Medulla oblongata (tissue), 1 donor: ENCODE measurements at regions not wholly inside any gene's neighbourhood (a gene's known extent, or its start where the extent isn't known, plus 50 kb on each side); places are given as distances from the start of the nearest gene placed in this dataset.
"Not testable (repeated sequence)": the region's sequence is repeated elsewhere in the genome, so short reads cannot be mapped to it uniquely, and the experiment has no call there.

ENCODE experiments used
- DNase-seq: peaks from one replicate; pipeline ENCODE4 v3.0.0-alpha.2; 2015; ENCODE audit errors: extremely low spot score

DNA sequence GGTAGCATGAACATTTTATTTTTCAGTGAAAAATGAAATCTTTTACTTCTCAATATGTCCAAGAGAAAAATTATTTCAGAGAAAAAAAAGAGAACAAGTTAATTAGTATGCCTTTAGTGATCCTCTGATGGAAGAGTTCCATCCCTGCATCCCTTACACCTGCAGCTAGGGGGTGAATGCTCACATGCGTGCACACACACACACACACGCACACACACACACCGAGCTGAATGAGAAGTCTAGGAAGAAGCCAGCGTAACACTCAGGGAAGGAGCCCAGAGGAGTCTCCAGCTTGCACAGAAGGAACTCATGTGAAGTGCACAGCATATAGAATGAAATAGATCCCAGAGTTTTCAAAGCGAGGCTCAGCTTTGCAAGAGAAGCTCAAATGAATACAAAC, 510.5 kb downstream of the IRS2 start:
- no peak for DNase-seq

DNA sequence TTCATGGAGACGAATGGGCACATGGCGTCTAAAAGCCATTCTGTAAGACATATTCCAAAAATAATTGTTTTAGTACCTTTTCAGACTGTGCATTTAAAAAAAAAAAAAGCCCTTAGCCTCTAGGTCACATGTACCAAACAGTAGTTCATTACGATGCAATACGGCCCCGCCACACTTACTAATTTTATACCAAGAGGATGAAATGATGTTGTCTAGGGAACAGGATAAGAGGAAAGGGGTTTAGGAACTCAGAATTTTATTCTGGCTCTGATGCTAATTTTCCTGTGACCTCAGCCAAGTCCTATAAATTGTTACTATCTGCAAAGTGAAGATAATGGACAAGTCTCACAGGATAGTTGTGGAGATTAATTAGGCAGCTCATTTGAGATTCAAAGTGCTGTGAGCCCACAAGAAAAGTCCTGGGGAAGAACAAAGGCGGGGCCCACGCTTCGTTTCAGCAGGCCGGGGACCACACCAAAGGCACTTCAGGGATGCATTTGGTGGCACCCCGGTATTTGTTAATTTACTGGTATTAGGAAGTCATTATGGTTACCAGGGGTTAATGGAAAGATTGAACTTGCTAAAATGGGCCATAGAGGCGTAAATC, 511.1 kb downstream of the IRS2 start:
- DNase-seq: no peak

DNA sequence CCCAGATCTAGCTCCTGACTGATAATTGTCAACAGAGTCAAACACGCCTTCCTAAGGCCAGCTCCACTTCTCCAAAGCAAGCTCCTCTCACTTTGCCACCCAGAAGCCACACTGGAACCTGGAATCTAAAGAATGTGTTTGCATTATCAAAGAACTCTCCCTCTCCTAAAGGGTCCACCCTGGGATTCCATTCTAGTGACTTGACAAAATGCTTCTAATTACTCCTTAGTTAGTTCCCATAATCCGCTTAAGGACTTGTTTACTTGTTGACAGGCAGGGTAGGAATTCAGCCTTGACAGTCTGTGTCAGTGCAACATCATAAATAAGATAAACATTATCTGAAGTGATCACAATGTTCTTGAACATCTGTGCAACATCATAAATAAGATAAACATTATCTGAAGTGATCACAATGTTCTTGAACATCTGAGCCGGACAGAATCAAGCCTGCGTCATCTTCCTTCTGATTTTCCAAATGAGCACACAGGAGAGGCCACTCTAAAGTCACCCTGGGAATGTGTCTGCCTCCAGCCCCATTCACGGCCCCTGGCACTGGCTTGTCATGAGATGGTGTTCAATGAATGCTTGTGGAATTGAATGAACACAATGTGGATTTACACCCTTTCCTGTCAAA, 512.1 kb downstream of the IRS2 start:
- DNase-seq: no peak

DNA sequence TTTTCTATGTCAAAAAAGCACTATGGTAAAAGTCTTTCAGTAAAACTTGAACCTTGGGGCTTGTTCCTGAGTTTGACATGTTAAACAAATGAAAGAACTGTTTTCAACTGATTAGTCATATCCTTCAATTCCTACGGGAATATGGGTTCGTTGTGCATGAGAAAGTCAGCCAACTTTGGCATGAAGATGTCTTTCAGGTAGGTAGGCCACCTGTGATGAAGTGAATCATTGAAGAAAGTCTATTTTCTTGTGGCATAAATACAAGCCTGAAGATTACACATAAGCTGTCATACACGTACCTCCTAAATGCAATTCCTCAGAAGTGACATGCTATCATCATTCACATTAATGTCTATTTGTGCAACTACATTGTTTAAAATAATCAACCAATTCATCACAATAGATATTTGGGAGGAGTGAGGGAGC, 513.0 kb downstream of the IRS2 start:
- no peak for DNase-seq

DNA sequence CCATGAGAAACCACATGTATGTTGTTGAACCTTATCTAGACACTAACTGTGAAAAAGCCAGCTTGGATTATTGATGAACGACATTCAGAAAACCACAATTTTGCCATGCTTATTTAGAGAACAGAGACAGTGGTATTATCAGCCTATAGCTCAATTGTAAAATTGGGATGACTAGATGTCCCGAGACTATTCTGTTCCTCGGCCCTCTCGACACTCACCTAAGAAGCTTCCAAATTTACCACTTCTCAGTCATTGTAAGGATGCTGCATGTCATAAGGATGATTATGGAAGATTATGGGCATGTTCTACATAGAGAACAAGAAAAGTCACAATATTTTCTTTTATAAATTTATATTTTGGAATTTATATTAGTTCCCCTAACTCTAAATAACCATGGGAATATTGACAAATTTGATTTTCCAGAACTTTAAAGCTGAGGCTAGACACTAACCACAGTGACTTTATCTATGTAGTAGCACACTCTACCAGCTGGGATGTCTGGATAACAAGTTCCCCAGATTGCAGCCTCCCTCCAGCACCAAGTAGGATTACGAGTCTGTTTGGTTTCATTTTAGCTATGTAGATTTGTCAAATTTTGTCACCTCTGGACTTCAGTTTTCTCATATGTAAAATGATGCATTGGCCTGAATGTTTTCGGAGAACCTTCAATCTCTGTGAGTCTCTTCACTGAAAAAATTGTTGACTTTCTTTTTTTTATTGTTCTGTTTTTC, 513.6 kb downstream of the IRS2 start:
- DNase-seq: no peak

DNA sequence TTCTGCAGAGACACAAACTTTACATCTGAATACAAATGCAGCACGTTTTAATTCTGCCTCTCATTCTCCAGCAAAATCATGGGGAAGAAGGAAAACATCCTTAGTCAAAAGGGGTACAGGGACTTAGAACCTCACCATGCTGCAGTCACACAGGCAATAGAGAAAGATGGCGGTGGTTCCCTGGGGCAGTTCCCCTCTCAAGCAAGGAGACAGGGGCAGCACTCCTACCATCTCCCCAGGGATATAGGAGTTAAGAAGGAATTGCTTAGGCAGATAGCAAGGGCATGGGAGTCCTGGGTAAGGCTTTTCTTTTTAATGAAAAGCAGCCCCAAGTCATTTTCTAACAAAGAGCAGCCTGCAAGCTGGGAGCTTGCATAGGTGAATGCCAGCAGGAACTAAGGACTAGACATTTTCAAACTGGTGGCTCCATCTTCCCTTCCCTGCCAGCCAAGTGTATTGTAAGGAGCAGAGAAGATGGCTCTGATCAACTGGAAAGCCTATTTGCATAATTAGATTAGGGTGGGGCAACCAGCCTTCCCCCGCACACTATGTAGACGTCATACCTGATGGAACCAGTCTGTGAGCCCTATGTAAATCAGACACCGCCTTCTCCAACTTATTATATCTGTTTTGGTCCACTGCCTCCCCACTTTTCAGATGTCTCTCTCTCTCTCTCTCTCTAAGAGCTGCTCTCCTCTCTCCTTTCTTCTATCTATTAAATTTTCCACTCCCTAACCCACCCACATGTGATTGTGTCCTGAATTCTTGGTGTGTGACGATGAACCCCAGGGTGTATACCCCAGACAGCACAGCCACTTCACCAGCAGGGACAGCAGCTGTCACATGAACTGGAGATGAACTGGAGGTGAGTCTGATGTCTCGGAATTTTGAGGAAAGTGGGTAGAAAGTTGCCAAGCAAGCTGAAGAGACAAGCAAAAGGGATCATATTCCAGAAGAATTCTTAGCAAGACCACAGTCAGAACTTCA, 514.5 kb downstream of the IRS2 start:
- no peak for DNase-seq

DNA sequence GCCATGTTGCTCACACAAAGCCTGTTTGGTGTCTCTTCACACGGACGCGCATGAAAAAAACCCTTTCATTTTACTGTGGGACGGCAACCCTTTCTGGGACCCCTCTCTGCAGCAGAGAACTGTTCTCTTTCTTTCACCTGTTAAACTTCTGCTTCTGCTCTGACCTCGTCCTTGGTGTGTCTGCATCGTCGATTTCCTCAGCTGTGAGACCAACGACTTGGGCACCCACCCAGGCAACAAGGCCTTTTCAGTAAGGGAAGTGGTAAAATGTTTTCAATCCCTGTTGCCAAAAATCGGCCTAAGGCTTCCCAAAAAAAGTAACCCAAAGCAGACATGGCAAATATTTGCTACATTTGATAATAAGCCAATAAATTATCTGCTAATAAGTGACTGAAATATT, 515.3 kb downstream of the IRS2 start:
- no peak for DNase-seq

DNA sequence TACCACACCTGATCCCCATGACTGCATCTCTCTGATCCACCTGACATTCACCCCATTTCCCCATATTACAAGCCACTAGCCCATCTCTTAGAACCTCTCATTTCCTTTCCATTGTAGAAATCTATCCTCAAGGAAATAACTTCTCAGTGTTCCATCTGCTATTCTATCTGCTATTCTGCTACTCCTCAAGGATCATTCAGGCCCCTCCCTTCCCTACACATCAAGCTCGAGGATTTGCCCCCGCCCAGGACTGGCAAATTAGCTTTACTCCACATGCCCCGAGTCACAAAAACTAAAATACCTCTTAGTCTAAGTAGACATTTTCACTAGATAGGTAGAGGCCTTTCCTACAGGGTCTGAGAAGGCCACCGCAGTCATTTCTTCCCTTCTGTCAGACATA, 517.0 kb downstream of the IRS2 start:
- not testable (repeated sequence) for DNase-seq

DNA sequence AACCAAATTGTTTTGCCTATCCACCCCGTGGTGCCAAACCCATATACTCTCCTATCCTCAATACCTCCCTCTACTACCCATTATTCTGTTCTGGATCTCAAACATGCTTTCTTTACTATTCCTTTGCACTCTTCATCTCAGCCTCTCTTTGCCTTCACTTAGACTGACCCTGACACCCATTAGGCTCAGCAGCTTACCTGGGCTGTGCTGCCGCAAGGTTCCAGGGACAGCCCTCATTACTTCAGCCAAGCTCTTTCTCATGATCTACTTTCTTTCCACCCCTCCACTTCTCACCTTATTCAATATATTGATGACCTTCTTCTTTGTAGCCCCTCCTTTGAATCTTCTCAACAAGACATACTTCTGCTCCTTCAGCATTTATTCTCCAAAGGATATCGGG, 517.9 kb downstream of the IRS2 start:
- DNase-seq: not testable (repeated sequence)

DNA sequence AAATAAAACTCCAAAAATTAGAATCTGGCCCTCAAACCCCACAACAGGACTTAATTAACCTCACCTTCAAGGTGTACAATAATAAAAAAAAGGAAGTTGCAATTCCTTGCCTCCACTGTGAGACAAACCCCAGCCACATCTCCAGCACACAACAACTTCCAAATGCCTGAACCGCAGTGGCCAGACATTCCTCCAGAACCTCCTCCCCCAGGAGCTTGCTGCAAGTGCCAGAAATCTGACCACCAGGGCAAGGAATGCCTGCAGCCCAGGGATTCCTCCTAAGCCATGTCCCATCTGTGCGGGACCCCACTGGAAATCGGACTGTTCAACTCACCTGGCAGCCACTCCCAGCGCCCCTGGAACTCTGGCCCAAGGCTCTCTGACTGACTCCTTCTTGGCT, 519.0 kb downstream of the IRS2 start:
- not testable (repeated sequence) for DNase-seq

DNA sequence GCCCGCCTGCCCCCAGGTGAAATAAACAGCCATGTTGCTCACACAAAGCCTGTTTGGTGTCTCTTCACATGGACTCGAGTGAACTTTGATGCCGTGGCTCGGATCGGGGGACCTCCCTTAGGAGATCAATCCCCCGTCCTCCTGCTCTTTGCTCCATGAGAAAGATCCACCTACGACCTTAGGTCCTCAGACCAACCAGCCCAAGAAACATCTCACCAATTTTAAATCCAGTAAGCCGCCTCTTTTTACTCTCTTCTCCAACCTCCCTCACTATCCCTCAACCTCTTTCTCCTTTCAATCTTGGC, 521.0 kb downstream of the IRS2 start:
- not testable (repeated sequence) for DNase-seq

DNA sequence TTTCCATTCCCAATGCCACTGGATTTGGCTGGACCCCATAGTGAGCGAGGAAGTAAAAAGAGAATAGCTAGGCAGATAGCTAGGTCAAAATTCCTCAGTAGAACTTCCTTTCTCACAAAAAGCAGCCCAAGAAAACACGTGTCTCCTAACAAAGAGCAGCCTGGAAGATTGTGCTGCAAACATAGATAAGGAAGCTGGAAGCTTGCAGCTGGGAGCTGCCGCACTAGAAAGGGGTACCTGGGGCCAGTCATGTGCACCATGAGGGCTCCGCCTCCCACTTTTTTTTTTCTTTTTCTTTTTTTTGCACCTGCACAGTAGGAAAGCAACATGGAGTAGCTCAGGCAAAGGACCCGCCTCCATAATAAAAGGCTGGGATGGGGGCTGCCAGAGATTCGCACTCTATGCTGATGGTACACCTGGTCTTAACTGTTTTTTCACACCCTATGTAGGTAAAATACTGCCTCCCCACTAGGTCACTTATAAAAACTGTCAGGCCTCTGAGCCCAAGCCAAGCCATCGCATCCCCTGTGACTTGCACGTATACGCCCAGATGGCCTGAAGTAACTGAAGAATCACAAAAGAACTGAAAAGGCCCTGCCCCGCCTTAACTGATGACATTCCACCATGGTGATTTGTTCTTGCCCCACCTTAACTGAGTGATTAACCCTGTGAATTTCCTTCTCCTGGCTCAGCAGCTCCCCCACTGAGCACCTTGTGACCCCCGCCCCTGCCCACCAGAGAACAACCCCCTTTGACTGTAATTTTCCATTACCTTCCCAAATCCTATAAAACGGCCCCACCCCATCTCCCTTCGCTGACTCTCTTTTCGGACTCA, 521.6 kb downstream of the IRS2 start:
- DNase-seq: not testable (repeated sequence)

DNA sequence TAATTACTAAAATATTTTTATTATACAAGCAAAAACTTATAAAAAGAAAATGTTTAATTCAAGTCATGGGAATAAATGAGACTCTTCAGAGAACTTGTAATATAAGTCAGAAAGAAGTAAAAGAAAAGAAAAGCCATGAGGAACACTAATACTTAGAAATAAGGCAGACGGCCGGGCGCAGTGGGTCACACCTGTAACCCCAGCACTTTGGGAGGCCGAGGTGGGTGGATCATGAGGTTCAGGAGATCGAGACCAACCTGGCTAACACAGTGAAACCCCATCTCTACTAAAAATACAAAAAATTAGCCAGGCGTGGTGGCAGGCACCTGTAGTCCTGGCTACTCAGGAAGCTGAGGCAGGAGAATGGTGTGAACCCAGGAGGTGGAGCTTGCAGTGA, 528.6 kb downstream of the IRS2 start:
- not testable (repeated sequence) for DNase-seq
